ENCODE measurements at regions not wholly inside any gene's neighbourhood (a gene's known extent, or its start where the extent isn't known, plus 50 kb on each side); places are given as distances from the start of the nearest gene placed in this dataset.
"Not testable (repeated sequence)": the region's sequence is repeated elsewhere in the genome, so short reads cannot be mapped to it uniquely, and the experiment has no call there.

- ATAC-seq = peak; percentile 46; the same call in 1 of the 3 replicates
- TF ChIP-seq CSRNP3 (CRISPR knock-in tag; IDR thresholded peaks at IDR 0.05) (no peak), TCF4 (CRISPR knock-in tag; IDR thresholded peaks at IDR 0.05; ENCODE audit: borderline replicate concordance) (no peak), PATZ1 (CRISPR knock-in tag; IDR thresholded peaks at IDR 0.05; ENCODE audit: borderline replicate concordance) (no peak), ZNF565 (CRISPR knock-in tag; conservative IDR thresholded peaks at IDR 0.05; ENCODE audit: low read depth) (no peak), TOX (CRISPR knock-in tag; IDR thresholded peaks at IDR 0.05; ENCODE audit: borderline replicate concordance) (no peak), ZFP30 (CRISPR knock-in tag; IDR thresholded peaks at IDR 0.05) (no peak), BACH2 (CRISPR knock-in tag; IDR thresholded peaks at IDR 0.05; ENCODE audit: borderline replicate concordance) (no peak), RARB (CRISPR knock-in tag; IDR thresholded peaks at IDR 0.05) (no peak), PPARA (CRISPR knock-in tag; IDR thresholded peaks at IDR 0.05; ENCODE audit: borderline replicate concordance) (no peak), CSDC2 (CRISPR knock-in tag; IDR thresholded peaks at IDR 0.05) (no peak), ISL1 (CRISPR knock-in tag; IDR thresholded peaks at IDR 0.05) (no peak), ZNF8 (CRISPR knock-in tag; IDR thresholded peaks at IDR 0.05) (no peak), ZC3H10 (CRISPR knock-in tag; IDR thresholded peaks at IDR 0.05) (no peak), CREB5 (CRISPR knock-in tag; IDR thresholded peaks at IDR 0.05; ENCODE audit: low read depth) (no peak)
Observed at GRCh38 chr6:6875818-6876470, 231.8 kb upstream of the RREB1 start.

GRCh38 chr6:6877792-6878191 is 230.0 kb upstream of the RREB1 start:
- ATAC-seq = not testable (repeated sequence)

GRCh38 chr6:6878887-6879585 is 228.7 kb upstream of the RREB1 start:
- no peak for ATAC-seq
- TF ChIP-seq ZNF70 (CRISPR knock-in tag; IDR thresholded peaks at IDR 0.05) = no peak
- TF ChIP-seq RARB (CRISPR knock-in tag; IDR thresholded peaks at IDR 0.05) = no peak
- TF ChIP-seq CSRNP3 (CRISPR knock-in tag; IDR thresholded peaks at IDR 0.05) = no peak
- no peak for TF ChIP-seq SNAI2 (CRISPR knock-in tag; IDR thresholded peaks at IDR 0.05)
- no peak for TF ChIP-seq CSDC2 (CRISPR knock-in tag; IDR thresholded peaks at IDR 0.05)
- TF ChIP-seq ZFP30 (CRISPR knock-in tag; IDR thresholded peaks at IDR 0.05) = no peak
- no peak for TF ChIP-seq ARNTL (CRISPR knock-in tag; IDR thresholded peaks at IDR 0.05; ENCODE audit: borderline replicate concordance, low read depth)
- TF ChIP-seq PPARA (CRISPR knock-in tag; IDR thresholded peaks at IDR 0.05; ENCODE audit: borderline replicate concordance) = no peak
- no peak for TF ChIP-seq ZC3H10 (CRISPR knock-in tag; IDR thresholded peaks at IDR 0.05)
- TF ChIP-seq OSR1 (CRISPR knock-in tag; IDR thresholded peaks at IDR 0.05) = no peak
- TF ChIP-seq TCF4 (CRISPR knock-in tag; IDR thresholded peaks at IDR 0.05; ENCODE audit: borderline replicate concordance) = no peak
- TF ChIP-seq TSHZ2 (CRISPR knock-in tag; IDR thresholded peaks at IDR 0.05) = no peak
- TF ChIP-seq PATZ1 (CRISPR knock-in tag; IDR thresholded peaks at IDR 0.05; ENCODE audit: borderline replicate concordance) = no peak
- no peak for TF ChIP-seq ZFP3 (CRISPR knock-in tag; IDR thresholded peaks at IDR 0.05)
- TF ChIP-seq TOX (CRISPR knock-in tag; IDR thresholded peaks at IDR 0.05; ENCODE audit: borderline replicate concordance) = no peak

GRCh38 chr6:6879586-6879974 is 228.2 kb upstream of the RREB1 start:
- not testable (repeated sequence) for ATAC-seq

Data from SK-N-SH treated with all-trans-retinoic acid at 6 μM for 48 hours (cell line).